BE2C (cell line): ENCODE measurements at regions not wholly inside any gene's neighbourhood (a gene's known extent, or its start where the extent isn't known, plus 50 kb on each side); places are given as distances from the start of the nearest gene placed in this dataset.
"Not testable (repeated sequence)": the region's sequence is repeated elsewhere in the genome, so short reads cannot be mapped to it uniquely, and the experiment has no call there.

Experiments
- DNase-seq: peaks from one replicate; pipeline ENCODE4 v3.0.0-alpha.2; 2020
- H3K27me3 ChIP-seq: fragments of 250-450 bp; sonication (Bioruptor Pico); 2 replicates; pipeline ENCODE4 v1.5.1; 2020; ENCODE audit warnings: mild to moderate bottlenecking
- H3K36me3 ChIP-seq: fragments of 250-450 bp; sonication (Bioruptor Pico); 2 replicates; pipeline ENCODE4 v1.5.1; 2020; ENCODE audit warnings: mild to moderate bottlenecking
- H3K4me1 ChIP-seq: fragments of 250-450 bp; sonication (Bioruptor Pico); 2 replicates; pipeline ENCODE4 v1.5.1; 2020
- H3K4me3 ChIP-seq: 2 replicates; pipeline ENCODE4 v1.5.1; 2011; ENCODE audit warnings: low read depth, low read length
- H3K9me3 ChIP-seq: fragments of 250-450 bp; sonication (Bioruptor Pico); 2 replicates; pipeline ENCODE4 v1.5.1; 2020
- TF ChIP-seq, protein P1 (sequence below): IDR thresholded peaks from 2 replicates; pipeline ENCODE4 v1.5.1; 2012; ENCODE audit warnings: mild to moderate bottlenecking, low read depth, low read length

DNA sequence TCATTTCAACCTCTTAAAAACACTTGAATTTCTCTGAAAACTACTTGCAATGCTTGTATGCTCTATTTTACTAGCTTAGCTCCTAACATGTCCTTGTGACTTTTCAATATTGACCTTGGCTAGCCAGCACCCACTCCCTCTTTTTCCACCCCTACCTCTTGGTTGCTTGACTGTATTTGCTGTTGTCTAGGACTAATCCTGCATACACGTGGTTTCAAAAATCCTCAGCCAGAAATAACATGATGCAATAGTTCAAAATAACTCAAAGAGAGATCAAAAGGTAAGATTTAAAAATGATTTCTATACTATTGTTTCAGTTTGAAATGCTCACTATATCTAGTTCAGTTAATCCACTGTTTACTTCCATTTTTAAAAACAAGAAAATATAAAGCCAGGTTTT is 102.3 kb upstream of the TBX18 start:
- Histone ChIP-seq H3K27me3 (no peaks in the 10 kb centered on the region), H3K4me1 (no peaks in the 10 kb centered on the region), H3K4me3 (no peak overlapping the region), H3K36me3 (no peaks in the 10 kb centered on the region), H3K9me3 (no peaks in the 10 kb centered on the region)
- no peak for DNase-seq
- TF ChIP-seq, protein P1, sequence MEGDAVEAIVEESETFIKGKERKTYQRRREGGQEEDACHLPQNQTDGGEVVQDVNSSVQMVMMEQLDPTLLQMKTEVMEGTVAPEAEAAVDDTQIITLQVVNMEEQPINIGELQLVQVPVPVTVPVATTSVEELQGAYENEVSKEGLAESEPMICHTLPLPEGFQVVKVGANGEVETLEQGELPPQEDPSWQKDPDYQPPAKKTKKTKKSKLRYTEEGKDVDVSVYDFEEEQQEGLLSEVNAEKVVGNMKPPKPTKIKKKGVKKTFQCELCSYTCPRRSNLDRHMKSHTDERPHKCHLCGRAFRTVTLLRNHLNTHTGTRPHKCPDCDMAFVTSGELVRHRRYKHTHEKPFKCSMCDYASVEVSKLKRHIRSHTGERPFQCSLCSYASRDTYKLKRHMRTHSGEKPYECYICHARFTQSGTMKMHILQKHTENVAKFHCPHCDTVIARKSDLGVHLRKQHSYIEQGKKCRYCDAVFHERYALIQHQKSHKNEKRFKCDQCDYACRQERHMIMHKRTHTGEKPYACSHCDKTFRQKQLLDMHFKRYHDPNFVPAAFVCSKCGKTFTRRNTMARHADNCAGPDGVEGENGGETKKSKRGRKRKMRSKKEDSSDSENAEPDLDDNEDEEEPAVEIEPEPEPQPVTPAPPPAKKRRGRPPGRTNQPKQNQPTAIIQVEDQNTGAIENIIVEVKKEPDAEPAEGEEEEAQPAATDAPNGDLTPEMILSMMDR, result no peak

DNA sequence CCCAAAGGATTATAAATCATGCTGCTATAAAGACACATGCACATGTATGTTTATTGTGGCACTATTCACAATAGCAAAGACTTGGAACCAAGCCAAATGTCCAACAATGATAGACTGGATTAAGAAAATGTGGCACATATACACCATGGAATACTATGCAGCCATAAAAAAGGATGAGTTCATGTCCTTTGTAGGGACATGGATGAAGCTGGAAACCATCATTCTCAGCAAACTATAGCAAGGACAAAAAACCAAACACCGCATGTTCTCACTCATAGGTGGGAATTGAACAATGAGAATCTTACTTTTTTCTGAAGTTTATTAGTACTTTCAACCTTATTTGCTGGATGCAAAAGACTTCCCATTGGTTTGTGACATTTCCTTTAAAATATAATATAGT is 101.0 kb upstream of the TBX18 start:
- not testable (repeated sequence) for H3K36me3 ChIP-seq, DNase-seq, H3K27me3 ChIP-seq, H3K4me3 ChIP-seq, H3K4me1 ChIP-seq, H3K9me3 ChIP-seq

GRCh38 chr6:84862843-84863242 is 98.4 kb upstream of the TBX18 start:
- Histone ChIP-seq H3K36me3 (no peaks in the 10 kb centered on the region), H3K27me3 (no peaks in the 10 kb centered on the region), H3K9me3 (no peaks in the 10 kb centered on the region), H3K4me1 (no peaks in the 10 kb centered on the region), H3K4me3 (no peak overlapping the region)
- TF ChIP-seq, protein P1, result no peak
- no peak for DNase-seq

DNA sequence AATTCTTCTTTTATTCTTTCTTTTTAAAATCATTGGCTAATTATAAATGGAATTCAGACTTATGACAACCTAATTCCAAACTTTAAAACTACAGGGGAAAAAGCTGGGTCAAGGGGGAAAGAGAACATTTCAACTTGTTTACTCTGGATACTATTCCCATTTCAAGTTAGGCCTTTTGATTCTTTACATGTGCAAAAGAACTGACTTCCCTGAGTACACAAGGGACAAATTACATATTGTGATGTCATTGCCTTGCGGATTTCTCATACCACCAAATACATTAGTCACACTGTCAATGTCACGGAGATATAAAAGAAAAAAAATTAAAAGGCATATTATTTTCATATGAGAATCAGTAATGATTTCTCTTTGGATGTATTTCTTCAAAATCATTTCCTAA is 96.5 kb upstream of the TBX18 start:
- Histone ChIP-seq H3K4me1 (no peaks in the 10 kb centered on the region), H3K4me3 (no peak overlapping the region), H3K36me3 (no peaks in the 10 kb centered on the region), H3K9me3 (no peaks in the 10 kb centered on the region), H3K27me3 (no peaks in the 10 kb centered on the region)
- no peak for DNase-seq
- TF ChIP-seq, protein P1, result no peak

- DNase-seq, result no peak
- no peaks in the 10 kb centered on the region for H3K27me3 ChIP-seq
- TF ChIP-seq, protein P1, result no peak
- H3K4me3 ChIP-seq, result no peak overlapping the region
- no peaks in the 10 kb centered on the region for H3K4me1 ChIP-seq
- no peaks in the 10 kb centered on the region for H3K9me3 ChIP-seq
- H3K36me3 ChIP-seq, result no peaks in the 10 kb centered on the region
Measured at GRCh38 chr6:84860509-84860908, 96.1 kb upstream of the TBX18 start.

DNA sequence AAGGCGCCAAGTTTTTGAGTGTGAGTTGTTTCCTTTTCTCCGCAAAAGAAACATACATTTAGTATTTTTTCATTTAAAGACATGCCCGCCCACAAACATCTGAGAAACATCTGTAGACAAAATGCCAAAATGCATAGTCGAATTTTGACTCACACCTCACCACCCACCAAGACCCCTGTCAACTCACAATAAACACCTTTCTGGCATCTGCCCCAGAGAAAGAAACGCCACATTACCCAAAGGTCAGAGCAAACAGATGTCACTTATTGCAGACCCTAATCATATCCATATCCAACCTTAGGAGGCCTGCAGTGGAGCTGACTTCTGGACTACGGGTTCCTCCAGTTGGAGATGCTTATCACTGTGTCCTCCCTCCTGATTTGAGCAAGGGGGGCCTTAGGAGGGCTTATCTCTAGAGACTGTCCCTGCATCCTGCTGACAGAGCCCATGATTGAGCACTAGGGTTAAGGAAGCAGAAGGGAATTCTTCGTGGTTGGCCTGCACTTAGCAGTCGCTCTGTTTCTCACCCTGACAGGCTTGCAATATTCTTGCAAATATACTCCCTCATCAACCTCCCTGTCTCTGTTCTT is 90.5 kb upstream of the TBX18 start:
- H3K4me3 ChIP-seq, result no peak overlapping the region
- no peaks in the 10 kb centered on the region for H3K9me3 ChIP-seq
- H3K36me3 ChIP-seq, result no peaks in the 10 kb centered on the region
- no peaks in the 10 kb centered on the region for H3K4me1 ChIP-seq
- TF ChIP-seq, protein P1, result no peak
- H3K27me3 ChIP-seq, result no peaks in the 10 kb centered on the region
- no peak for DNase-seq

- Histone ChIP-seq H3K36me3 (no peaks in the 10 kb centered on the region), H3K4me1 (no peaks in the 10 kb centered on the region), H3K4me3 (no peak overlapping the region), H3K9me3 (no peaks in the 10 kb centered on the region), H3K27me3 (no peaks in the 10 kb centered on the region)
- no peak for DNase-seq
- TF ChIP-seq, protein P1, result no peak
Measured at GRCh38 chr6:84853901-84854300, 89.5 kb upstream of the TBX18 start.
